Fibroblast of the conjunctiva (primary cell): ENCODE measurements at regions not wholly inside any gene's neighbourhood (a gene's known extent, or its start where the extent isn't known, plus 50 kb on each side); places are given as distances from the start of the nearest gene placed in this dataset.
"Not testable (repeated sequence)": the region's sequence is repeated elsewhere in the genome, so short reads cannot be mapped to it uniquely, and the experiment has no call there.

ENCODE experiments used
- DNase-seq: peaks from one replicate; pipeline ENCODE4 v3.0.0-alpha.2; 2010; ENCODE audit warnings: low read depth

DNA sequence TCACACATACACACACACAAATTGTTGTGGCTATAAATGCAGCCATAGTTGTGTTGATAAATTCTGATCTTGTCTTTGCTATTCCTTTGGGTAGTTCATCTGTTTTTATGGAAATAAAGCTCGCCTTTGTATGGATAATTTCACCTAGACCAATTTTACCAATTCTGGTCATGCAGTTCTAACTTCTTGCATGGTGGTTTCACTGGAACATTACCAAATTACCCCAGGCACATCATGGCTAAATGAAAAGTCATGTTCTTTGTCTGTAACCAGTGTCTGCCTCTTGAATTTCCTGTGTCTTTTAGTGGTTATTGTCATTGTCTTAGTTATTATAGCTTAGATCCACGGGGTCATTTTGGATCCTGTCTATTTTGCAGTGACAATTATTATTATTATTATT, 50.3 kb upstream of the TMC1 start:
- DNase-seq = no peak

DNA sequence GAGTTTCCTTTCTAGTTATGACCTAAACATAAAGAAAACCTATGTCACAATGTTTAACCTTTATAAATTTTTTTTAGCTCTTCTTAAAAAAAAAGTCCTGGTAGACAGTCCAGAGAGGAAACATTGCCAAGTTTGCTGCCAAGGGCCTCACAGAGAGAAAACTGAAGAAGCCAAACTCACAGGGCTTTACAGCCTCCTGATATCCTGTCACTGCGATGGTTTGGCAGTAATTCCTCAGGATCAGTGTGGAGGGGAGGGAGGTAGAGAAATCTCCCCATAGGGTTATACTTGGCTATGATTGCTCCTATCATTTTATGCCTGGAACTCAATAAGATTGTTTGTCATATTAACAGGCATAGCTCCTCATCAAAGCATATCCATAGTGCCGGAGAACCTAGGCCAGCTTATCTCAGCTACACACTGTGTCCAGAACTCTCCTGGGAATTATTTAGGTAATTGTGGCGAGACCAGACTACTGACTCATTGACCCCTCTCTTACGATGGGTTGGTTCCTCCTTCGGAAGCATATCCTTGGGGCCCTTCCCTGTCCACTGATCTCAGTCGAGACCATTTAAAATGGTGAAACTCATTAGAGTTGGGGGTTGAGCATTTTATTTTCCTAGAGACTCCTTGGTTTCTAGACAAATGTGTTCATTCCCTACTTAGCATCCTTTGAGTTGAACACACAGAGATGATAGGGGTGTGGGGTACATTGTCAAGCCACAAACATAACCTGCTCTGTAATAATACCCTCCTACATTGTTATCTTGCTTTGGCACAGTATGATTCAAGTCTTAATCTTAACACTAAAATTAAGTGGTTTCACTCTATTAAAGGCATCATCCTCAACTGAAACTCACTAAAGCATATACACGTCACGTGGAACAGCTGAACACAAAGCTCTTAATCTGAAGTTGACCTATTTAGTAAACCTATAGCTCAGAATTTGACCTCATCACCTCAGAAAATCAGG, 53.4 kb upstream of the TMC1 start:
- no peak for DNase-seq

DNA sequence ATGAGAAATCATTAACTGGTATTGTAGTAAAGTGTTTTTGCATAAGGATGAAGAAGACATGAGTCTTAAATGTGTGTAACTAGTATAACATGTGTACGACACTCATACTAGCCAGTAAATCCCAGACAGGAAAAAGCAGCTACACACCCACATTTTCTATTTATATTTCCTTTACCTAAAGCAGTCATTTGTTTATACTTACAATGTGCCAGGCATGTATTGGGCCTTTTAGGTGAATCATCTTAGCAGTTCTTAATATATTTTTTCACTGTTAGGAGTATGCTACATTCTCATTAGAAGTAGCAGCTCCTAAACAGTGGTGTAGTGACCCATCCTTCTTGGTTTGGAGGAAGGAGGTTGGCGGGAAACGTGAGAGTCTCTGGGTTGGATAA, 55.8 kb upstream of the TMC1 start:
- no peak for DNase-seq

DNA sequence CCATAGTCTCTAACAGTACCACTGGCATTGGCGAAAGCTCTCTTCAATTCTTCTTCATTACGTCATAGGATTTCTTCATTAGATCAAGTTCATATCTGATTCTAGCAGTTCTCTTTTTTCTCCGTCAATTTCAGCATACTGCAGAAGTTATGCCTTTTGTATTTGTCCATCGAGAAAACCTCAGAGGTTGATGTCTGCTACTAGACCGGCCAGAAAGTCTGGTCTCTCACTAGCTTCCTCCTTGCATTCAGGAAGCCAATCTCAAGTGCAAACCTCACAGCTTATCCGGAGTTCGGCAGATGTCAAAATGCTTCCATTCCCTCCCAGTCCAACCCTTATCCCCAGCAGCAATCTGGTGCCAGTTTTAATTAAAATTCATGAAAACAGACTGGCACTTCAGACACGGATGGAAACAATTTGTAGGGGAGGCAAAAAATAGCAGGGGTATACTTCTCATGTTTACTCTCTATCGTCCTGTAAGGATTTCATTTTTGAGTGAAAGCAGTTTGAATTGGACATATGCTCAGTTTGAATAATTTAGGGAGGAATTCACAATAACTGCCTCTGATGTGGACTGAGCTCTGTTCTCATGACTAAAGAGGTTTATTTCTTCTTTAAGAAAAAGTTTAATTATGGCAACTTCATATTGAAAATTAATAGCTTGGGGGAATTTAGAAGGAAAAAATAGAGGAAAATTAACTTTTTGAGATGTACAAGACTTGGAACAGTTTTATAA, 56.4 kb upstream of the TMC1 start:
- no peak for DNase-seq

DNA sequence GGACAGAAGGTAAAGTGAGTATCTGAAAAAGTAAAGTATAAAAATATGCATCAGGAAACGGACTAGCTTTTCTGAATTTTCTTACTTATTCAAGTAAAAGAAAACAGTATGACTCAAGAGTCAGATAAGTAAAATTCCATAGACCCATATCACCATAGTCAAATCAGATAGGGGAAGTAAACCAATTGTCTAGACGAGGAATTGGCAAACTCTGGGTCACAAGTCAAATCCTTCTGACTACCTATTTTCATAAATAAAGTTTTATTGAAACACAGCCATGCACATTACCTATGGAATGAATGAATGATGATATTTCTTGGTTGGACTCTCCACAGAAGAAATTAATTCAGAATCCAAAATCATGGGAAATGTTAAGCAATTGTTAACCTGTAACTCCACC, 59.1 kb upstream of the TMC1 start:
- DNase-seq = no peak

DNA sequence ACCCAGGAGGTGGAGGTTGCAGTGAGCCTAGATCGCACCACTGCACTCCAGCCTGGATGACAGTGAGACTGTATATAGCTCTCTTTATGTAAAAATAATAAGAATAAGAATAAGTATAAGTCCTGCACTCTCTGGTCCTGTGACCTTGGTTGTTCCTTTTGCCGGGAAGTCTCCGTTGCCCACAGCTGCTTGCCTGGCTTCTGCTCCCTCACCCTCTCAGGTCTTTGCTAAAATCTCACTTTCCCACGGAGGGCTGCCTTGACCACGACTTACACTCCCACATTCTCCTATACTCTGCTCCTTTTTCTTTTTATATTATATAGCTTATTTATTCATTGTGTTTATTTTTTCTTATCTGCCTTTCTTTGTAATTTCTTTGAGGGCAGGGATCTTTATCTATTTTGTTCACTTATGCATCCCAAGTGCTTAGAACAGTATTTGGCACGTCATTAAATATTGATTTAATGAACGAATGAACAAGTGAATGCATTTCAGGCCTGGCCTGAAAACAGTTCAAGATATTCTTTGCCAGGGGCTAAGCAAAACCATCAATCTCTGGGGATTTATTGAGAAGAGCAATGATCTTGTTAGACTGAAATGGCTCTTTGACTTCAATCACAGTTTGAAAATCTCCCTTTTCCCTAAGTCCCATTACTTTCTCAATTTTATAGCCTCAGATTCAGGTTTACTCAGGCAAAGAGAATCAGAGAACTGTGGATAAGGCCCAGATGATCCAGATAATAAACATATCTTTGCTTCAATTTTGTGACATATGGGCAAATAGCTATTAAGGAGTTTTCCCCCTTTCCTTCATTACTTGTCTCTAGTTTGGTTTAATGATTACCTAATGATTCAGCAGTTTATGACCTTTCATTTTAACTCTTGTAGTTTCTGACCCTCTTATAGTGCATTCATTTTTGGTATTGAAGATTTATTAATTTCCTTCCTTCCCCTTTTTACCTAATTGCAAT, 60.8 kb upstream of the TMC1 start:
- DNase-seq = no peak

DNA sequence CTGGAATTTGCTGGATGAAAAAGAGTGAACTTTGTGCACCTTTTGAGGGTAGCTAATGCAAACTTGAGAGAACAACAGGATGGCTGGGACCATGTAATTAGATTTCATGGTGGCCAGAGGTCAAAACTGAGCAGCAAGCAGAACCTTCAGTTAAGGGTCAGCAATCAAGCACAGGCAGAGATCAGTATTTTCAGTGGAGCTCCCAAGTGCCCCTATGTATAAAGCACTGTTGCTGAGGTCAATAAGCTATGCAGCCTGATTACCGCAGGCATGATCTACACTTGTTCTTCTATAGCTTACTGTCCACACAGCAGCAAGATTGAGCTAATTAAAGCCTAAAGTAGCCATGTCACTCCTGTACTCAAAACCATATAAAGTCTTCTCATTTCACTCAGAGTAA, 62.1 kb upstream of the TMC1 start:
- DNase-seq = no peak

DNA sequence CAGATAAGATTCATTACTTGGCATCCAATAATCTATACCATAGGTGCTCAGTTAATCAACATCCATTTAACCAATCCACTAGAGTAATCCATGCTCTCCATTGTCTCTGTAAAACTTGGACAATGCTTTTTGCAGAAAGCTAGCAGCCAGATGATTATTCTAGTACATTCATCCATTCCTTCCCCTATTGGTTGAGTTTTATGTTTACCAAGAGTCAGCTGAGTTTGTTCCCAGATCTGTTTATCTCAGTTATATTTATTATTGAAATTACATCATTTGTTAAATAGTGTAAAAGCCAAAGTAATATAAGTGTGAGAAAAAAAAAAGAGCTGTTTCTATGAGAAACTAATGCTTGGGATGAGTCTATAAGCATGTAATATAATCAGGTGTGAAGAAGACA, 63.3 kb upstream of the TMC1 start:
- no peak for DNase-seq

DNA sequence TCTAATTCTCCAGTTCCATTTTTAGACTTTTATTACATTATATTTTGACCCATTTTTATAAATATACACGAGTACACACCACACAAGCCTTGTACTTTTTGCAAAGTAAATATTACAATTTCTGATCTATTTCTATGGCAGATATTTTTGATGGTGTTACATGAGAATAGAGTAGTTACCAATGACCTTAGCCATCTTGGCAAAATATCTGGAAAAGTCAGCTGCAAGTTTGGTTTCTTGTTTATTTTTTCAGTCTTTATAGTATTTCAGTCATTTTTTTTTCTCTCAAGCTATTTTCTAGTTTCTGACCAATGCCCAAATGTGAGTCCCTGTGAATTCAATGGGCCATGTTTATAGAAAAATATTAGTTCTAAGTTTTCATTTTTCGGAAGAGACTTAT, 64.0 kb upstream of the TMC1 start:
- no peak for DNase-seq

DNA sequence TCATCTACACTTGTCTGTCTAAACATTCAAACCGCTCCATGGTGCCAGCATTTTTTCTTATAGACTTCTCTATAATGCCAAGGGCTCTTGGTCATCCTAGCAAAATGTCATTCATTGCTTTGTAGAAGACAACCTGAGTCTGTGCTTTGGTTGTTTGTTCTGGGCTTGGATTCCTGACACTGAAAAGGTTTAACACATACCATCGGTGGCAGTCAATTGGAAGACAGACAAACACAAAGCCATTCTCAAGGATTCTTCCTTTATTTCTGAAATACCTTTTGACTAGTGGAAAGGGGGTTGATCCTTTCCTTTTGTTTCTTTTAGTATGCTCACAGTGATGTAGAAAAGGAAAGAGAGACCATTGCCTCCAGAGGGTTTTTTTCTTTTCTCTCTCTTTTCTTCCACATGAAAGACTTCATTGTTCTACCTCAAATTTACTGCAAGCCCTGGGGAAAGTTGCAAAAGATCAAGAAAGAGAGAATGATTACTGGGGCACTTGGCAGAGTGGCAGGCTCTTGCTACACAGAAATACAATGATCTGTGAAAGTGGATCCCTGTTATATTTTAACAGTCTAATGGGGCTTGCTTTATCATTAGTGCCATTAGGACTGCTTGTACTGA, 66.4 kb upstream of the TMC1 start:
- DNase-seq = no peak

DNA sequence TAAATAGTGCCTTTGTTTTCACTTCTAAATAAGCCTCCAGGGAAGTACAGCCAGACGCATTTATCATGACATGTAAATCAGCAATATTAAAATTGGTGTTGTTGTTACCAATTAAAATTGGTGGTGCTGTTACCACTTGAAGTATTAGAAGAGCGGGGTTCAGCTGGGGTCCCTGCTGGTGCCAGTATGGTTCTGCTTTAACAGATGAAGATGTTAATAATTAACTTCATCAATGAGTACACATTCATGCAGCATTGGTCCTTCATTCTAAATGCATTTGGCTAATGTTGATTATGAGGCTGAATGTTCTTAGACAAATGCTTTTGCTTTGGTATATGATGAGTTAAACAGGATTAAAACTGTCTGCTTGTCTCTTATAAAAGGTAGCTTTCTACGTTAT, 67.6 kb upstream of the TMC1 start:
- no peak for DNase-seq

DNA sequence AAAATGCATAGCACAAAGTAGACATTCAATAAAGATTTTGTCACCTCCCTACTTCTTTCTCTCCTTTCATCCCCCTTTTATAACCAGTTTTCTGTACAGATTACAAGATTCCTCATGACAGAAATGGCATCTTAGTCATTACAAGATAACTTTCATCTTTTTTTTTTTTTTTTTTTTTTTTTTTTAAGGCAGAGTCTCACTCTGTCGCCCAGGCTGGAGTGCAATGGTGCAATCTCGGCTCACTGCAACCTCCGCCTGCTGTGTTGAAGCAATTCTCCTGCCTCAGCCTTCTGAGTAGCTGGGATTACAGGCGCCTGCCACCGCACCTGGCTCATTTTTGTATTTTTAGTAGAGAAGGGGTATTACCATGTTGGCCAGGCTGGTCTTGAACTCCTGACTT, 75.2 kb upstream of the TMC1 start:
- DNase-seq = not testable (repeated sequence)

DNA sequence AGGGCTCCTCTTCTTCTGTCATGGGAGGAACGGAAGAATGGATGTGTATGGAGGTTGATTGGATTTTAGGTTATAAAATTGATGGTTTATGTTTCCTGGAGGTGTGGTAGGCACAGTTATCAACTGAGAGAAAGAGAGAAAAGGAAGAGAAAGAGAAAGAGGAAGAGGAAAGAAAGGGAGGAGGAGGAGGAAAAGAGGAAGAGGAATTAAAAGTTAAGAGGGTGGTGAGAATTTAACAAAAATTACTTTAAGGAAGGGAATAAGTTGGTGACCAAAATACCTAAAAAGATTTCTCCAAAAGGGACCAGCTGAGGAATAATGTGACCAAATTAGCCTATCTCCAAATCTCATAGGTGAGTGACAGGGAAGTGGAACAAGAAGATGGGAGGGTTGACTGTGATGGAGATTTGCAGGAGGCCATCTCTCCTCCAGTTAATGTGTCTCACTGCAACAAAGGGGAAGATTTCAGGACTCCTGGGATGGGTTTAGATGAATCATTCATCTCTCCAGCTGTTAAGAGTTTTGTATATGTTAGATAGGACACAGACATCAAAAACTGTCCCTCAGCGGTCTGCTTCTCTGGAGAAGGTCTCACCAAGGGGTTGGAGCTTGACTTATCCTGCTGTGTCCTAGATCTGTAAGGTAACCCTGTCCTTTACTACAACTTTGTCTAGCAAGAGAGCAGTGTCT, 76.0 kb upstream of the TMC1 start:
- DNase-seq = no peak

DNA sequence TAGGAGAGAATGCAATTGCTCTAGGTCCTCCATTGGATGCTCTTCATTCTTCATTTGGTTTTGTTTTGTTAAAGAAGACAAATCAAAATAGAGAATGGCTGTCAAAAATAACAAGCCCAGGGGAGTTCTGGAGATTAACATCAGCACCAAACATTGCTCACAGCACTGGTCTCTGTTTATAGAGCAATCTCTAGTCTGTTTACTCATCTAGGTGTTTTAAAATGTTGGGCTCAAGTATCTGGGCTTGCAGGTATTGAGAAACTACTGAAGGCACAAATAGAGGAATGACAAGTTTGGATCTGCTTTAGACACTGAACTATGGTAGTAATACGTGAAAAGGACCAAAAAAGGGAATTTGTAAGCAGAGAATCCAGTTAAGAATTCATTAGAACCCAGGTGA, 77.0 kb upstream of the TMC1 start:
- DNase-seq = no peak

DNA sequence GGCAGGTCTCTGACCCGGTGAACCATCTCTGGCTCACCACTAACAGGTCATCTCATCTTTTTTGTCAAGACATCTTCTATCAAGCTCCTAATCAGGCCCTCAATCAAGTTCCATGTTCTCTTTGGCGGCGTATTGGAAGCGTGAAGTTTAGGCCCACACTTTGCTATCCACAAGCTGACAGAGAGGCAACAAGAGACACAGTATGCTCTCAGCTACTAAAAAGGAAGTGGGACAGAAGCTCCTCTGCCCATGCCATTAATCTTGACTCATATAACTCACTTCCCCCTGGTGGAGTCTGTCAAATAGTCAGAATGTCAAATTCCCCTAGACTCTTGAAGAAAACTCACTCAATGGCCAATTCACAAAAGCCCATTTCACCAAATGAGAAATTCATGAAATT, 77.6 kb upstream of the TMC1 start:
- no peak for DNase-seq

DNA sequence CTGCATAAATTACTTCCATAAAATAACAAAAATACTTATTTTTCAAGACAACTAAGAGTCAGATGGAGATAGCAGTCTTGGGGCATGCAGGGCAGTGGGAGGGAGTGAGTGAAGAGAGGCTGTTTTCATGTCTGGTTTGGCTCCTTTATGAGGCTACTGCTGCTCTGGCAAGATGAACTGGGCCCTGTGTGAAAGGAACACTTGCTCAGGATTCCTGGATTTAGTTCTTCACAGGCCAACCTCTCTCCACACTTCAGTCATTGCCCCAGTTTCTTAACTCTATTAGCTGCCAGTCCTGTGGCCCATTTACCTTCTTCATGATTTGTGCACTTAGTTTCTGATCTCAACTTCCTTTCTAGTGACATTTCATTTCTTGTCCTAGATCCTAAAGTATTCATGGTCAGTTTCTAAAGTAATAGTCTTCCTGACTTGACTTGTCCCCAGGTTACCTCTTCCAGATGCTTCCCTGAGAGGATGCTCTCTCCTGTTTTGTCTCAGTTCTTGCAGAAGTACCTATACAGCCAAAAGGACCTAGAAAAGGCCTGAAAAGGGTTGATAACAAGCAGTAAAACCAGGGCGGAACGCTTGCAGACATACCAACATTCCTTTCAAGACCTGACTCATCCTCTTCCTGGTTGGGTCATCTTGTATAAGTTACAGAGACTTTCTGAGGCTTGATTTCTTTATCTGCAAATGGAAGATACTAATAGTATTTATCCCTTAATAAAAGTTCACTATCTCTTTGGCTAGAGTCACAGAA, 77.0 kb upstream of the ZFAND5 start:
- DNase-seq = peak; percentile 40

DNA sequence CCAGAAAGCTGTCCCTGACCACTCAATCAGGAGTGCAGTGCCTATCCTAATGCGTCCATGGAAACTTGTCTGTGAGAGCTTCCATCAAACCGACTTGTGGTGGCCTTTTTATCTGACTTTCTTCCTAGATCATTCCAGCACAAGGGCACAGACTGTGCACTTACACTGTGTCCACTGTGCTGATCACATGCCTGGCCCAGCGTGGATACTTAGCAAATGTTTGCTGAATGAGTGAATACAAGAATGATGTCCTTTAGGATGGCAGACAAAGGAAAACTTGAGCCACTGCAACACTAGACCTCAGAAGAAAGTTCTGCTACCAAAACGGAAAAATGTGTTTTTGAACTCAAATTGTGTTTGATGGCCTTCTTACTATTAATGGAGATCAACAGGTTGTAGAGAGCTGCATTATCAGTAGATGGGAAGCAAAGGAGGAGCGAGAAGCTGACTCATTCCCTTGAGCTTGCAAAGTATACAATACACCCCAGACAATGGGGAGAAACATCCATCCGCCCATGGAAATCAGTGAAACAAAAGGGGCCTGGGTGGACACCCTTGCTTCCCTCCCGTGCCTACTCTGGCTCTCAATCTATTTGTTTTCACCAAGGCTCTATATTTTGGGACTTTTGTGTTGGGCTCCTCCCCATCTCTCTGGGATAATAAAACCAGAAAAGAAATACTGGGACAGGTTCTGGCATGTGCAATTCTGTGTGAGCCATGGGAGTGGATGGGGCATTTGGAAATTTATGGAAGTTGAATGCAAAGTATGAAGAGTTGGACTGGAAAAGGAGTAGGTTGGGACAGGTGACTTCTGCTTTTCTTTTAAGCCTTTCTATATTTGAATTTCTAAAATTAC, 76.2 kb upstream of the ZFAND5 start:
- DNase-seq = no peak

DNA sequence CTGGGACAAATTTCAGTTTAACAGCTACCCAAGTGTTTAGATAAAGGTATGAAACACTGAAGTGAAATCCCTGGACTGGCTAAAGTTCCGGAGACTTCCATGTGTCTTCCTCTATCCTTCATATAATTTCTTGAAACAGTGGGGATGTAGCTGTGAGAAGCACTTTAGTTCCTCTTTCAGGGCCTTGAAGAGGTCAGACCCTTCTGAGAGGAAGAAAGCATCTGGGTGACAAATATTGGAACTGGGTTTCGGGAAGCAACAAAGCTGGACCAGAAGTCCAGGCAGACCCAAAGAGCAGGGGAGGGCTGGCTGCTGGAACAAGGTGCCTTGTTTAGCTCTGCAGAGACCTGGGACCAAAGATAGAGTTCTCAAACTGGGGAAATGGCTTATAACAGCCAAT, 75.4 kb upstream of the ZFAND5 start:
- no peak for DNase-seq

DNA sequence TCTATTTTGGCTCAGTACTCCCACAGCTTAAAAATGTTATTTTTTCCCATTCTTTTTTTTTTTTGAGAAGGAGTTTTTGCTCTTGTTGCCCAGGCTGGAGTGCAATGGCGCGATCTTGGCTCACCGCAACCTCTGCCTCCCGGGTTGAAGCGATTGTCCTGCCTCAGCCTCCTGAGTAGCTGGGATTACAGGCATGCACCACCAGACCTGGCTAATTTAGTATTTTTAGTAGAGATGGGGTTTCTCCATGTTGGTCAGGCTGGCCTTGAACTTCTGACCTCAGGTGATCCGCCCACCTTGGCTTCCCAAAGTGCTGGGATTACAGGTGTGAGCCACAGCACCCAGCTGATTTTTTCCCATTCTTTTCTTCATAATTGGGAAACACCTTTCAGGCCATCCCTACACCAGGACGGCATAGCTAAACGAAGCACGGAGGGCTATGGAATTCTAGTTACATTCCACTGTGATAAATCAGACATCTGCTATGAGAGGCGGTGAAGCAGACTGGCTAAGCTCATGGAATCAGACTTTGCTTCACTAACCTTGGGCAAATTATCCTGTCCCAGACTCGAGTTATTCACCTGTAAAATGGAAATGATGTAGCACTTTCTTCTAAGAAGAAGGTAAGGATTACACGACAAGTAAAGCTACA, 68.7 kb upstream of the ZFAND5 start:
- not testable (repeated sequence) for DNase-seq
